Activated CD4-positive, alpha-beta memory T cell treated with anti-CD3 and anti-CD28 coated beads, Interleukin-2, amount 10 ng/mL, durations not matched to agents 7 days and 5 days (primary cell): ENCODE measurements at regions not wholly inside any gene's neighbourhood (a gene's known extent, or its start where the extent isn't known, plus 50 kb on each side); places are given as distances from the start of the nearest gene placed in this dataset.

Source experiments
- CTCF ChIA-PET: fragments of 350-600 bp; sonication (Branson Sonifier 250); formaldehyde crosslinking; loops from one replicate; lab custom pipeline; 2021; ENCODE audit warnings: antibody characterized with exemption, inconsistent platforms; lab: Charles Lee
- POLR2A ChIA-PET: fragments of 350-600 bp; sonication (Branson Sonifier 250); formaldehyde crosslinking; loops from one replicate; lab custom pipeline; 2021; ENCODE audit warnings: antibody characterized with exemption; lab: Charles Lee
- DNase-seq: peaks from one replicate; pipeline ENCODE4 v3.0.0-alpha.2; 2020
- H3K27ac Mint-ChIP-seq: one replicate; pipeline ENCODE4 v1.8.0; 2021; ENCODE audit warnings: mild to moderate bottlenecking, mixed read lengths
- H3K27me3 Mint-ChIP-seq: one replicate; pipeline ENCODE4 v1.8.0; 2021; ENCODE audit warnings: mixed read lengths
- H3K36me3 Mint-ChIP-seq: one replicate; pipeline ENCODE4 v1.8.0; 2021; ENCODE audit warnings: low read depth, mixed read lengths
- H3K4me1 Mint-ChIP-seq: one replicate; pipeline ENCODE4 v1.8.0; 2021; ENCODE audit warnings: mixed read lengths
- H3K4me3 Mint-ChIP-seq: one replicate; pipeline ENCODE4 v1.8.0; 2021; ENCODE audit warnings: mild to moderate bottlenecking, mixed read lengths
- H3K9me3 Mint-ChIP-seq: one replicate; pipeline ENCODE4 v1.8.0; 2021; ENCODE audit warnings: mixed read lengths

GRCh38 chr4:144582105-144582850, 63.7 kb upstream of the HHIP start:
- Mint-ChIP-seq H3K27ac (no peak overlapping the region), H3K9me3 (peaks cover under 1% of the 10 kb centered on the region), H3K36me3 (no peaks in the 10 kb centered on the region), H3K27me3 (no peaks in the 10 kb centered on the region), H3K4me1 (no peaks in the 10 kb centered on the region), H3K4me3 (no peak overlapping the region)
- POLR2A ChIA-PET, result no interaction called here
- CTCF ChIA-PET, result no interaction called here
- DNase-seq, result no peak

- Mint-ChIP-seq H3K4me3 (no peak overlapping the region), H3K27ac (no peak overlapping the region), H3K36me3 (no peaks in the 10 kb centered on the region), H3K9me3 (peaks cover 4% of the 10 kb centered on the region), H3K27me3 (no peaks in the 10 kb centered on the region), H3K4me1 (no peaks in the 10 kb centered on the region)
- DNase-seq, result no peak
- CTCF ChIA-PET, result no interaction called here
- POLR2A ChIA-PET, result no interaction called here
These were observed 63.0 kb upstream of the HHIP start for GRCh38 chr4:144582975-144583374.

- H3K4me3 Mint-ChIP-seq, result no peak overlapping the region
- H3K36me3 Mint-ChIP-seq, result no peaks in the 10 kb centered on the region
- no peaks in the 10 kb centered on the region for H3K27me3 Mint-ChIP-seq
- peaks cover 4% of the 10 kb centered on the region for H3K9me3 Mint-ChIP-seq
- no peaks in the 10 kb centered on the region for H3K4me1 Mint-ChIP-seq
- POLR2A ChIA-PET, result no interaction called here
- H3K27ac Mint-ChIP-seq, result no peak overlapping the region
- CTCF ChIA-PET, result no interaction called here
- no peak for DNase-seq
These were observed 62.3 kb upstream of the HHIP start for GRCh38 chr4:144583658-144584057.

- Mint-ChIP-seq H3K27me3 (no peaks in the 10 kb centered on the region), H3K4me1 (no peaks in the 10 kb centered on the region), H3K9me3 (peaks cover 4% of the 10 kb centered on the region), H3K27ac (no peak overlapping the region), H3K36me3 (no peaks in the 10 kb centered on the region), H3K4me3 (no peak overlapping the region)
- ChIA-PET CTCF (no interaction called here), POLR2A (no interaction called here)
- no peak for DNase-seq
These were observed 61.5 kb upstream of the HHIP start for GRCh38 chr4:144584428-144584827.

DNA sequence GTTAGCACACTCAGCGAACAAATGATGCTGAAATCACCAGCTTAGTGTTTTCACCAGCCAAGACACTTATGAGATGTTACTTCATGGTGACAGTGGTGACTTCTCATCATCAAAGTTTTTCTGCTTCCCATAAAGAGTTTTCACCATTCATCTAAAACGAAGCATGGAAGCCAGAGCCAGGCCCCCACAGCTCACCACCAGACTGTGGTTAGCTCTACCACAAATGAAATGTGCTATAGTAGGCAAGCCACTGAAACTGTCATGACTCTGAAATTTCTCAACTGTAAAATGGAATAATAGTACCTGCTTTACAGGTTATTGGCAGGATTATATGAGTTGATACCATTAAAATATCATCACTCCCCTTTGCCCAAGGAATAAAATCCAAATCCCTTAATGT, 56.4 kb upstream of the HHIP start:
- POLR2A ChIA-PET, result no interaction called here
- no peaks in the 10 kb centered on the region for H3K27me3 Mint-ChIP-seq
- H3K27ac Mint-ChIP-seq, result no peak overlapping the region
- no peak overlapping the region for H3K4me3 Mint-ChIP-seq
- no peak for DNase-seq
- CTCF ChIA-PET, result no interaction called here
- H3K36me3 Mint-ChIP-seq, result no peaks in the 10 kb centered on the region
- H3K4me1 Mint-ChIP-seq, result no peaks in the 10 kb centered on the region
- H3K9me3 Mint-ChIP-seq, result peaks cover 8% of the 10 kb centered on the region

DNA sequence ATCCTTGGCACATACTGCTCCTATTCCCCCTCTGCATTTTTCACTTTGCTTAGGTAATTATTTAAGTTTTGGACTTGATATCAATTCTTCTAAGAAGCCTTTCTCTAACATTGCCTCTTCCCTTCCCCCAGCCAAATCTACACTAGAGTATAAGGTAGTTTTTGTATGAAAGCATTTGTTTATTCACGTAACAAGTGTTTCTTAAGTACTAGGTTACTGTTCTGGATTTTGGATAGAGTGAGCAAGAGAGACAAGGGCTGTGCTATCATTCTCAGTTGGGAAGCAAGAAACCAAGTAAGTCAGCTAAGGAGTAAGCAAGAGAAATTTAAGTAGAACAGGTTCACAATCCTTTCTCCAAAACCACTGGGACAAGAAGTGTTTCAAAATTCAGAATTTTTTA, 55.9 kb upstream of the HHIP start:
- CTCF ChIA-PET, result no interaction called here
- H3K4me1 Mint-ChIP-seq, result no peaks in the 10 kb centered on the region
- H3K4me3 Mint-ChIP-seq, result no peak overlapping the region

DNA sequence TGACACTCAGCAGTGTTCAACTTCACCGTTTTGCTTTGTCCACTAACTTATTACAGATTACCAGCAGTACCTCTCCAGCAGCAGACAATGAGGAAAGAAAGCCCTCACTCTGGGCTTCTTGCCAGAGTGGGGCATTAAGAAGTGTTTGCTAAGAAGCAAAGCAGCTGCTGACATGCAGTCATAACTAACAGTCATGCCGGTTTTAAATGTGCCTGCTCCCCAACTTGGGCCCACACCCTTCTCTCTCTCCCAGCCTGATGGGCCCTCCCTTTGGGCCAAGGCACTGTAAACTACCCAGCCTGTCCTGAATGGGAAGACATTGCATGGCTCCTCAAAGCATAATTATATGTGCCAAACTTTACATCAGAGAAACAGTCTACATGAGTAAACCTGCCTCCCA, 54.6 kb upstream of the HHIP start:
- Mint-ChIP-seq H3K4me3 (no peak overlapping the region), H3K9me3 (peaks cover 8% of the 10 kb centered on the region), H3K4me1 (no peaks in the 10 kb centered on the region), H3K27me3 (no peaks in the 10 kb centered on the region), H3K36me3 (no peaks in the 10 kb centered on the region), H3K27ac (no peak overlapping the region)
- DNase-seq, result no peak
- ChIA-PET POLR2A (no interaction called here), CTCF (no interaction called here)

More for the DNA sequence above, 55.9 kb upstream of the HHIP start:
- Mint-ChIP-seq H3K9me3 (peaks cover 8% of the 10 kb centered on the region), H3K27me3 (no peaks in the 10 kb centered on the region), H3K36me3 (no peaks in the 10 kb centered on the region), H3K27ac (no peak overlapping the region)
- DNase-seq, result no peak
- POLR2A ChIA-PET, result no interaction called here

- no peak overlapping the region for H3K4me3 Mint-ChIP-seq
- POLR2A ChIA-PET, result no interaction called here
These were observed 53.7 kb upstream of the HHIP start for GRCh38 chr4:144592264-144592663.

DNA sequence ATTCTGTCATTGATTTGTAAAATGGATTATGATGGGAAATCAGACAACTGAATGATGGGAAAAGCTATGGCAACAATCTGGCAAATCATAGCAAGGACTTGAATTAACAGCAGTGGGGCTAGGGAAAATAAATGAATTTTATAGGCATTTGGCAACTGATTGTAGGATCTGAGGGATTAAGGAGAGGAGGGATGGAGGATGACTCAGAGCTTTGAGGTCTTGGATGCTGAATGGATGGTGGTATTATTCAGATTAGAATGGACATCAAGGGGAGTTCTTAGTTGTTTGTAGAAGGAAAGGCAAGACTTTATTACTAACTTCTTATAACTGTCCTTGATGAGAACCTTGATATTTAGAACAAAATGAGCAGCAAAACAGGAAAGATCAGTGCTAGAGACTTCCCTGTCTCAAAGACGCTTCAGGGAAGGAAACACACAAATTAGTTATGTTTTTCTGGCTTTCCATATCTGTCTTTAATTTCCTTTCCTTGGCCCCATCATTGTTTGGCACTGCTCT, 51.4 kb upstream of the HHIP start:
- CTCF ChIA-PET, result no interaction called here
- Mint-ChIP-seq H3K27ac (no peak overlapping the region), H3K36me3 (no peaks in the 10 kb centered on the region), H3K27me3 (no peaks in the 10 kb centered on the region), H3K4me1 (no peaks in the 10 kb centered on the region), H3K4me3 (no peak overlapping the region), H3K9me3 (peaks cover 3% of the 10 kb centered on the region)
- POLR2A ChIA-PET, result no interaction called here
- DNase-seq, result no peak

More at GRCh38 chr4:144592264-144592663, 53.7 kb upstream of the HHIP start:
- no peak for DNase-seq
- CTCF ChIA-PET, result no interaction called here
- H3K9me3 Mint-ChIP-seq, result peaks cover 7% of the 10 kb centered on the region
- no peaks in the 10 kb centered on the region for H3K4me1 Mint-ChIP-seq
- H3K27me3 Mint-ChIP-seq, result no peaks in the 10 kb centered on the region
- no peak overlapping the region for H3K27ac Mint-ChIP-seq
- H3K36me3 Mint-ChIP-seq, result no peaks in the 10 kb centered on the region

DNA sequence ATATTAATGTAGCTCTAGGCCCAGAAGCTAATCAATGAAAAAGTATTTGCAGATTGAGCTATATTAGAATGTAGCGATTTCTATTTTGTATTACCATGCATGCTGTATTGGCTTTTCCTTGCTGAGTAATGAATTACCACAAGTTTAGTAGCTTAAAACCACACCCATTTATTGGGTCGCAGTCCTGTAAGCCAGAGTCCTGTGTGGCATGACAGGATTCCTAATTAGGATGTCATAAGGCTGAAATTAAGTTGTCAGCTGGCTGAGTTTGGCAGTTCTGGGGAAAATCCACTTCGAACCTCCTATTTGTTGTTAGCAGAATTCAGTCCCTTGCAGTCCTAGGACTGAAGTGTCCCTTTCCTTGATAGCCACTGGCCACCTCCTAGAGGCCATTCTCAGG, 50.3 kb upstream of the HHIP start:
- no peak overlapping the region for H3K27ac Mint-ChIP-seq
- DNase-seq, result no peak
- POLR2A ChIA-PET, result no interaction called here

More for the DNA sequence above, 50.3 kb upstream of the HHIP start:
- CTCF ChIA-PET, result no interaction called here
- Mint-ChIP-seq H3K9me3 (peaks cover 3% of the 10 kb centered on the region), H3K36me3 (no peaks in the 10 kb centered on the region), H3K4me3 (no peak overlapping the region), H3K4me1 (no peaks in the 10 kb centered on the region), H3K27me3 (no peaks in the 10 kb centered on the region)
